NCI-H526 treated with DMSO at 0.1 percent for 48 hours (cell line): ENCODE measurements at regions not wholly inside any gene's neighbourhood (a gene's known extent, or its start where the extent isn't known, plus 50 kb on each side); places are given as distances from the start of the nearest gene placed in this dataset.
A peak's percentile ranks its signal among the peaks of the same experiment; 100 is the strongest.
"Not testable (repeated sequence)": the region's sequence is repeated elsewhere in the genome, so short reads cannot be mapped to it uniquely, and the experiment has no call there.

ENCODE experiments used
- DNase-seq: peaks from one replicate; lab custom pipeline; 2025; lab: John Stamatoyannopoulos, UW

GRCh38 chr10:124324451-124324850 is 94.3 kb downstream of the OAT start:
- no peak for DNase-seq

- no peak for DNase-seq
Measured at GRCh38 chr10:124323806-124324205, 94.9 kb downstream of the OAT start.

GRCh38 chr10:124323111-124323725 is 95.5 kb downstream of the OAT start:
- DNase-seq, result no peak

- DNase-seq, result no peak
Measured at GRCh38 chr10:124322191-124322980, 96.3 kb downstream of the OAT start.

GRCh38 chr10:124321433-124322089 is 97.2 kb downstream of the OAT start:
- no peak for DNase-seq

- DNase-seq, result no peak
Measured at GRCh38 chr10:124320778-124321432, 97.8 kb downstream of the OAT start.

GRCh38 chr10:124319926-124320391 is 98.8 kb downstream of the OAT start:
- no peak for DNase-seq

- not testable (repeated sequence) for DNase-seq
Measured at GRCh38 chr10:124319520-124319919, 99.2 kb downstream of the OAT start.

- DNase-seq, result no peak
Measured at GRCh38 chr10:124318811-124319210, 99.9 kb downstream of the OAT start.

GRCh38 chr10:124318076-124318475 is 100.6 kb downstream of the OAT start:
- no peak for DNase-seq

GRCh38 chr10:124316326-124316725 is 102.4 kb downstream of the OAT start:
- DNase-seq, result no peak

- no peak for DNase-seq
Measured at GRCh38 chr10:124315591-124316270, 103.0 kb downstream of the OAT start.

GRCh38 chr10:124313374-124313773 is 105.3 kb downstream of the OAT start:
- DNase-seq, result no peak

GRCh38 chr10:124308811-124309210 is 109.9 kb downstream of the OAT start:
- DNase-seq, result no peak

- no peak for DNase-seq
Measured at GRCh38 chr10:124308056-124308645, 110.6 kb downstream of the OAT start.

- DNase-seq, result peak; percentile 20
Measured at GRCh38 chr10:124307591-124307990, 111.1 kb downstream of the OAT start.

- no peak for DNase-seq
Measured at GRCh38 chr10:124306922-124307371, 111.8 kb downstream of the OAT start.

GRCh38 chr10:124306520-124306919 is 112.2 kb downstream of the OAT start:
- DNase-seq, result no peak

GRCh38 chr10:124305984-124306383 is 112.7 kb downstream of the OAT start:
- DNase-seq, result no peak

- no peak for DNase-seq
Measured at GRCh38 chr10:124305131-124305530, 113.6 kb downstream of the OAT start.

- no peak for DNase-seq
Measured at GRCh38 chr10:124303662-124304418, 114.9 kb downstream of the OAT start.
